CD4-positive, alpha-beta T cell (primary cell): ENCODE measurements at regions not wholly inside any gene's neighbourhood (a gene's known extent, or its start where the extent isn't known, plus 50 kb on each side); places are given as distances from the start of the nearest gene placed in this dataset.

Experiments
- ATAC-seq: fragments of 200-7000 bp; cut with Tn5 transposase; one replicate; pipeline ENCODE4 v1.10.0; 2022; ENCODE audit warnings: mild to moderate bottlenecking; ENCODE audit not compliant: poor library complexity
- CTCF ChIA-PET: fragments of 350-600 bp; sonication (Branson Sonifier 250); formaldehyde crosslinking; loops from one replicate; lab custom pipeline; 2021; ENCODE audit warnings: antibody characterized with exemption, inconsistent platforms; lab: Charles Lee
- POLR2A ChIA-PET: fragments of 350-600 bp; sonication (Branson Sonifier 250); formaldehyde crosslinking; loops from one replicate; lab custom pipeline; 2021; ENCODE audit warnings: antibody characterized with exemption, inconsistent platforms; lab: Charles Lee
- DNase-seq, 14 experiments: peaks; one replicate each; pipeline ENCODE4 v3.0.0-alpha.2; 2013 to 2020; ENCODE audit warnings: mixed read lengths in 2 of 14
- H3K27ac ChIP-seq, 2 donors: one replicate each; pipeline versions ENCODE4 v1.5.1 to v1.7.0; 2013; ENCODE audit warnings: low read length in 2 of 2, low read depth in 1 of 2, mild to moderate bottlenecking in 1 of 2
- H3K27me3 ChIP-seq, 2 experiments: 1 replicate in 1 of 2; 2 replicates in 1 of 2; pipeline versions ENCODE4 v1.6.1 to v1.7.0; 2013; ENCODE audit warnings: low read length in 2 of 2, control low read depth in 1 of 2, mild to moderate bottlenecking in 1 of 2, moderate library complexity in 1 of 2; ENCODE audit not compliant: insufficient read depth in 2 of 2, control insufficient read depth in 1 of 2
- H3K36me3 ChIP-seq: one replicate; pipeline ENCODE4 v1.6.1; 2013; ENCODE audit warnings: low read length, control low read depth; ENCODE audit not compliant: insufficient read depth
- H3K4me1 ChIP-seq: one replicate; pipeline ENCODE4 v1.6.1; 2013; ENCODE audit warnings: low read length, control low read depth; ENCODE audit not compliant: insufficient read depth
- H3K4me3 ChIP-seq: one replicate; pipeline ENCODE4 v1.5.1; 2013; ENCODE audit warnings: mild to moderate bottlenecking, low read length, moderate library complexity
- H3K9me3 ChIP-seq, 2 experiments: 1 replicate in 1 of 2; 2 replicates in 1 of 2; pipeline versions ENCODE4 v1.6.1 to v1.7.0; 2013; ENCODE audit warnings: low read length in 2 of 2, mild to moderate bottlenecking in 2 of 2, control low read depth in 1 of 2, moderate library complexity in 1 of 2; ENCODE audit not compliant: control insufficient read depth in 1 of 2, insufficient read depth in 1 of 2
- H3K27ac Mint-ChIP-seq: one replicate; pipeline ENCODE4 v1.8.0; 2020; ENCODE audit warnings: mixed read lengths
- H3K27me3 Mint-ChIP-seq: one replicate; pipeline ENCODE4 v1.8.0; 2021; ENCODE audit warnings: mixed read lengths
- H3K36me3 Mint-ChIP-seq: one replicate; pipeline ENCODE4 v1.8.0; 2021; ENCODE audit warnings: low read depth, mixed read lengths
- H3K4me1 Mint-ChIP-seq: one replicate; pipeline ENCODE4 v1.8.0; 2021; ENCODE audit warnings: low read depth, mixed read lengths
- H3K4me3 Mint-ChIP-seq: one replicate; pipeline ENCODE4 v1.8.0; 2020; ENCODE audit warnings: mild to moderate bottlenecking, mixed read lengths
- H3K9me3 Mint-ChIP-seq: one replicate; pipeline ENCODE4 v1.8.0; 2020; ENCODE audit warnings: mixed read lengths
- CTCF ChIP-seq: fragments of 200-600 bp; IDR thresholded peaks from one replicate; pipeline ENCODE4 v1.8.0; 2022; ENCODE audit warnings: antibody characterized with exemption, mild to moderate bottlenecking
- intact Hi-C, 2 experiments: fragments of 100-400 bp; cut with DNase I in 1 of 2; cut with micrococcal nuclease in 1 of 2; formaldehyde crosslinking; loops; one replicate each; pipeline versions ENCODE4 v1.15.1 to v1.9.0; 2023 to 2025; cut with DNase I, micrococcal nuclease

- Mint-ChIP-seq H3K27me3 (no peaks in the 10 kb centered on the region), H3K4me1 (no peaks in the 10 kb centered on the region), H3K36me3 (no peaks in the 10 kb centered on the region), H3K4me3 (no peak overlapping the region), H3K9me3 (no peaks in the 10 kb centered on the region), H3K27ac (no peak overlapping the region)
- Histone ChIP-seq H3K27me3 (no peaks in the 10 kb centered on the region), H3K4me1 (no peaks in the 10 kb centered on the region), H3K27ac (no peak overlapping the region), H3K9me3 (no peaks in the 10 kb centered on the region), H3K4me3 (no peak overlapping the region), H3K36me3 (no peaks in the 10 kb centered on the region)
- ChIA-PET CTCF (no interaction called here), POLR2A (no interaction called here)
- ATAC-seq (no peak), DNase-seq (no peak)
- no peak for TF ChIP-seq CTCF
- intact Hi-C loops, result no loop called here
These were observed 155.9 kb upstream of the POU3F2 start for GRCh38 chr6:98678481-98678880.

- H3K4me3 ChIP-seq, result no peak overlapping the region
- no peak for TF ChIP-seq CTCF
- ChIA-PET CTCF (interaction anchor here (1.4 kb wide), 1 partner anchor 9 kb away, joined by 5 read pairs; no protein-coding TSS in a partner anchor), POLR2A (no interaction called here)
- DNase-seq (no peak), ATAC-seq (no peak)
- Mint-ChIP-seq H3K9me3 (no peaks in the 10 kb centered on the region), H3K4me1 (no peaks in the 10 kb centered on the region), H3K27me3 (no peaks in the 10 kb centered on the region), H3K4me3 (no peak overlapping the region), H3K27ac (no peak overlapping the region), H3K36me3 (no peaks in the 10 kb centered on the region)
- no peaks in the 10 kb centered on the region for H3K9me3 ChIP-seq
- no peaks in the 10 kb centered on the region for H3K27me3 ChIP-seq
- no peaks in the 10 kb centered on the region for H3K36me3 ChIP-seq
- intact Hi-C loops, result no loop called here
- H3K27ac ChIP-seq, result no peak overlapping the region
- no peaks in the 10 kb centered on the region for H3K4me1 ChIP-seq
These were observed 148.3 kb upstream of the POU3F2 start for GRCh38 chr6:98686008-98686601.

- Histone ChIP-seq H3K27me3 (no peaks in the 10 kb centered on the region), H3K4me3 (no peak overlapping the region), H3K27ac (no peak overlapping the region), H3K36me3 (no peaks in the 10 kb centered on the region), H3K9me3 (no peaks in the 10 kb centered on the region), H3K4me1 (no peaks in the 10 kb centered on the region)
- H3K27me3 Mint-ChIP-seq, result no peaks in the 10 kb centered on the region
- H3K4me3 Mint-ChIP-seq, result no peak overlapping the region
- H3K4me1 Mint-ChIP-seq, result no peaks in the 10 kb centered on the region
- DNase-seq, result no peak
- H3K9me3 Mint-ChIP-seq, result no peaks in the 10 kb centered on the region
- intact Hi-C loops, result no loop called here
- no peaks in the 10 kb centered on the region for H3K36me3 Mint-ChIP-seq
- ChIA-PET POLR2A (no interaction called here), CTCF (interaction anchor here (1.2 kb wide), 1 partner anchor 27 kb away, joined by 3 read pairs; no protein-coding TSS in a partner anchor)
- no peak overlapping the region for H3K27ac Mint-ChIP-seq
- no peak for TF ChIP-seq CTCF
- ATAC-seq, result no peak
These were observed 146.6 kb upstream of the POU3F2 start for GRCh38 chr6:98687752-98688151.
